GM18519 (cell line): ENCODE measurements at regions not wholly inside any gene's neighbourhood (a gene's known extent, or its start where the extent isn't known, plus 50 kb on each side); places are given as distances from the start of the nearest gene placed in this dataset.

Source experiments
- ATAC-seq: cut with Tn5 transposase; IDR thresholded peaks from one replicate; pipeline ENCODE4 v1.9.1; 2021; ENCODE audit warnings: mild to moderate bottlenecking, moderate library complexity; ENCODE audit not compliant: unreplicated experiment, low FRiP score

GRCh38 chr5:54927097-54927746, 58.2 kb downstream of the ESM1 start:
- no peak for ATAC-seq

DNA sequence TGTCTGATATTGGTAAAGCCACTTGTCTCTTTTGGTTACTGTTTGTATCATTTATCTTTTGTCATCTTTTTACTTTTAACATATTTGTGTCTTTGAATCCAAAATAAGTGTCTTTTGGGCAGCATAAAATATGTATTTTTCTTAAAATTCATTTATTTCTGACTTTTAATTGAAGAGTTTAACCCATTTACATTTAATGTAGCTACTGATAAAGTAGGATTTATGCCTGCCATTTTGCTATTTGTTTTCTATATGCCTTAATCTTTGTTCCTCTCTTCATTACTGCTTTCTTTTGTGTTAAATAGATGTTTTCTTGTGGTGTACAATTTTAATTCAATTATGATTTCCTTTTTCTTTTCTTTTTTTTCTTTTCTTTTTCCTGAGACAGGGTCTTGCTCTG, 60.9 kb downstream of the ESM1 start:
- no peak for ATAC-seq

GRCh38 chr5:54917323-54917722, 68.1 kb downstream of the ESM1 start:
- no peak for ATAC-seq

DNA sequence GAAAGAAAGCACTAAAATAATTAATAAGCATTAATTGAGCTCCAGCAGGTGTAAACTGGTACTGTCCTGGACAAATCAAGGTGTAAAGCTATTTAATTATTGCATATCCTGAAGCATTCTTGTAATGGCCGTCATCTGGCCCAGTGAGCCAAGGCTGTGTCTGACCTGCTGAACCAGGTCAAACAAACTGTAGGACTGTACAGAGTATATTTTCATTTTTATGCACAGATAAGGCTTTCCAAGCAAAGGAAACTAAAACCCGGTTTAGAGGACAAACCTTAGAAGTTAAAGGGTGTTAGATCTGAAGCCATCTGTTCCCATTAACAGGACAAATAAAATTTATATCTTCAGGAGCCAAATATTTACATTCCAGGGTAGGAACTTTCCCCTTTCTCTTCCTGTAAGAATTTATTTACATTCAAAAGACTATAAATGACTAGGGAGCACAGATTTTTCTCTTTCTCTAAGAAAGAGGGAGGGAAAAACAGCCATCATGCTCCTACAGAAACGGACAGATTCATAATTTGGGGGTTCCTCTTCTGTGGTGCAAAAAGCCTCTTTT, 69.8 kb downstream of the ESM1 start:
- no peak for ATAC-seq

- ATAC-seq = no peak
These were observed 73.4 kb downstream of the ESM1 start for GRCh38 chr5:54912021-54912420.

DNA sequence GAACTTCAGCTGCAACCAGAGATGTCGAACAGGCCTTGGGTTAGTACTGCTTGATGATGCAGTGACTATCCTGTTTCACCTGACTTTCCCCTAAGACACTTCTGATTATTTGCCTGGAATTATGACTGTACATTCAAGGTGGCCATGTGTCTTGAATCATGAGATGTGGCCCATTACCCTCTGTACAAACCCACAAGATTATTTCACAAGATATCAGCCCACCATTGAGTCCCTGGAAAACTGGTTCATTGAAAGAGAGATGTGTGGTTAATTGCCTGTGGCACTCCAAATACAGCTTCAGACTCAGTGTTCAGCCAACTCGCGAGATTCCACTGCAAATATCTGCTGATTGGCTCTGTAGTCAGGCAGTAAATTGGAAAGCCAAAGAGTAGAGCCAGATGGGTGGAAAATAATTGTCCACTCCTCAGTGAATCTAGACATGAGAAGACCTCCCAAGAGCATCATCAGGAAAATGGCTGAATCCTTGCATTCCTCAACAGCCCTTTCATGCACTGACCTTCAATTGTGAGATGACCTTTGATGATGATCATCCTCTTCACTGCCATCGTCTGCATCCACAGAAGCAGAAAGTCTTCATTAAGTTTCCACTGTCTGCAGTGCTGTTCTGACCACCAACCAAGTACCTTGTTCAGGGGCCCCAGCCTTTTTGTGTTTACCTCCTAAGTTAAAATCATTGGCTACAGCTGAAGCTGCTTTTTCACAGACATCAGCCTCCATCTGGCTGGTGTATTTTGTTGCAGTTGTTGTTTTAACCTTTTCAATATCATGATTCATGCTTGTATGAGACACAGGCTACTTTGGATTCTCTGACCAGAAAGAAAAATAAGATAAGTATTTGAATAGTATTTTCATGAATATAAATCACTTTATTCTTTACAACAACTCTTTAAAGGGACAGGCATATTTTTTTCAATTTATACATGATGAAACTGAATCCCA, 75.2 kb downstream of the ESM1 start:
- no peak for ATAC-seq

GRCh38 chr5:54908774-54909525, 76.4 kb downstream of the ESM1 start:
- no peak for ATAC-seq

DNA sequence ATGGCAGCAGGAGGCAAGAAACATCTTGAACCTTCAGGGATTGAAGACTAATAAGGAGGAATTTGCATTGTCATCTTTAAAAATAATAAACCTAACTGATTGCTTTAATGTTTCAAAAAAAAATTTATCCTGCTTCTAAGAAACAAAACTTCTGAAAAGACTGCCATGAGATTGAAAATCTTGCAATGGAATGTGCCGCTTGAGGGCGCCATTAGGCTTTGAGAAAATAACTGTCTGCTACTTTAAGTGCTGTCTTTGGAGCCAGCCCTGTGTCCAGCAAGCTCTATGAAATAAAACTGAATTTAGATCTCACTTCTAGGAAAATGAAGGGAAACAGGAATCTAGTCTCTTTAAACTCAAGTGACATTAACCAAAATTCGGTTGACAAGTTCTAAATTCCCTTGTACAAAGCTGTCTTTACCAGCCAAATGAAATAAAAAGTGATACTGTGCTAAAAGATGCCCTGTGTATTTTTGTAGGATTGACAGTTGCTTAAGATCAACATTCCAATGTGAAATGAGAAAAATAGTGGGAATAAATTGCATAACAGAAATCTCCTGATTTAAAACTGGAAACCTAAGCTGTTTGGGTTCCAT, 79.4 kb downstream of the ESM1 start:
- ATAC-seq = no peak

GRCh38 chr5:54905246-54905795, 80.1 kb downstream of the ESM1 start:
- ATAC-seq = no peak

DNA sequence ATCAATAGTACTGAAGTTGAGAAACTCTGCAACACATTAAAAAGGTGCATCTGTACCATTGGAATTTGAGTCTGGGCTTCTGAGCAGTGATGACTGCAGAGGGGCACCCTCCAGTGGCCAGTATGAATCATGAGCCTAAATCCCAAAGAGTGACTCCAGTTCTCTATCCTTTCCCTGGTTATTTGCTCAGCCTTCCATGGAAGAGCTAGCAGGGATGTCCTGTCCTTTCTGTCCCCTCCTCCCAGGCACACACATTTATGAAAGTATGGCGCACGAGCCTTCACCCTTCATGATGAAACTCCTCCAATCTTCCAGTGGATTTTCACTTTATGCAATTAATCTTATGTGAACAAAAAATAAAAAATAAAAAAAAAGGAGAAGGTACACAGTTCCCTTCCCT, 81.0 kb downstream of the ESM1 start:
- no peak for ATAC-seq

DNA sequence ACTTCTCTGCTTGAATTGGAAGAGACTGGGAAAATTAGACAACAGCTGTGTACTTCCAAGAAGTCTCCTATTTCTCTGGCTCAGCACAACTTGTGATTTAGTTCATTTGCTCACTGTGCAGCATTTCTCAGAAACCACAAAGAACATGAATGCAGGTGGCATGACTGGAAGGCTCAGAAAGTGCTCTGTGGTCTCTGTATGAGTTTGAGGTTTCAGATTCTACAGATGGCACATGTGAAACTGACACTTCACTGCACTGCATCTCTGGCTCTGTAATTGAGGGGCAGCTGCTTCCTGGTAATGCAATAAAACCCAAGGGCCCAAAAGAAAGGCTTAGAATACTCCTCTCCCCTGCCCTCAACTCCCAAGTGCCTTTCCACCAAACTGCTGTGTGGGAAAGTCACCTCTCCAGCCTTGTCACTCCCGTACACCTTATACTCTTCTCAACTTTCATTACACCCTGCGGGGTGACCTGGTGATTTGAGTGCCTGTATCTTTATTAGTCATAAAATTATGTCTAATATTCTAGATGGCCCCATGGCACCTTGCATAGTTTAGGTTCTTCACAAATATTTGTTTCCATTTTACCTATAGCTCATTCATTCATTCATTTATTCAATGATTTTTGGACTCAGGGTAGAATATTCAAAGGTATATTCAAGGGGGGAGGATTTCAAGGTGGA, 82.5 kb downstream of the ESM1 start:
- peak; percentile 99 for ATAC-seq

DNA sequence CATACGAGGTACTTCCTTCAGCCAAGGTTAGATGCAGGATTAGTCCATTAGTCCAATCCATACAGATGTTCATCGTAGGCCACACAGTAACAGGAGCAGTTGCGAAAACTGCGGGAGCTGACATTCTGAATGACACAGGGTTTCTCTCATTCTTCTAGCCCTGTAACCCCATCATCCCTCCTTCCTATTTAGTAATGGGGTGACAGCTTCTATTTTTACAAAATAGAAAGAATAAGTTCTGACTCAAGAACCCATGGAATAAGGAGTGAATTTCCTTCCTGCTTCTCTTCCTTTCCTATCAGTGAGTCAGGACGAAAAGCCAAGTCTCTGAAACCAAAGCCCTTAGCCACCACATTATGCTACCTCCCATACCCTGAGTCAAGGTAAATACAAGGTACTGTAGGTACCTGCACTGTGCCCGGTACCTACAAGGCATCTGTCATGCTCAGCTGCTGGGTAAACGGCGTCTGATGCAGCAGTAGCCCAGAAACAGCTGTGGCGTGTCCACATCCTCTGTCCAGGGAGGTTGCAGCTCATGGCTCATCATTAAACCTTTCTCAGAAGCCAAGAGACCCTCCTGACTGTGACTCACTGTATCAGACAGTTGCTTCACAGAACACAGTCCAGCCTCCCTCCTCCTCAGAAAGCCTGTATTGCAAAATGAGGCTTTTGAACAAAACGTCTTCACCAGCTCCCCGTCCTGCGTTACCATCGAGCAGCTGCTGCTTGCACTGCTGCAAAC, 84.2 kb downstream of the ESM1 start:
- no peak for ATAC-seq

DNA sequence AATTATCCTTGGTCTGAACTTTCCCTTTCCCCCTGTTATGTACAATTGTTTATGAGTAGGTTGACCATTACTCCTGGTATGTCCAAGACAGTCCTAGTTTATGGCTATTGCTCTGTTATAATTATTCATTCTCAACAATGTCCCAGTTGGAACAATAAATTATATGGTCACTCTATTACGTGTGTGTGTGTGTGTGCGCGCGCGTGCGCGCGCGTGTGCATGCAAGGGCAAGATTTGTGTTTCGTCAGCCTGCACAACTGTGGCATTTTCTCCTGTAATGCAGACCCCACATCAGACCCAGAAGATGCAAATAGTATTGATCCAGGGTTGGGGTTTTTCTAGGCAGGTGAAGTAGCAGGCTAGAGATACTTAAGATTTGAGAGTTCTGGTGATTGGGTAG, 88.4 kb downstream of the ESM1 start:
- ATAC-seq = no peak

DNA sequence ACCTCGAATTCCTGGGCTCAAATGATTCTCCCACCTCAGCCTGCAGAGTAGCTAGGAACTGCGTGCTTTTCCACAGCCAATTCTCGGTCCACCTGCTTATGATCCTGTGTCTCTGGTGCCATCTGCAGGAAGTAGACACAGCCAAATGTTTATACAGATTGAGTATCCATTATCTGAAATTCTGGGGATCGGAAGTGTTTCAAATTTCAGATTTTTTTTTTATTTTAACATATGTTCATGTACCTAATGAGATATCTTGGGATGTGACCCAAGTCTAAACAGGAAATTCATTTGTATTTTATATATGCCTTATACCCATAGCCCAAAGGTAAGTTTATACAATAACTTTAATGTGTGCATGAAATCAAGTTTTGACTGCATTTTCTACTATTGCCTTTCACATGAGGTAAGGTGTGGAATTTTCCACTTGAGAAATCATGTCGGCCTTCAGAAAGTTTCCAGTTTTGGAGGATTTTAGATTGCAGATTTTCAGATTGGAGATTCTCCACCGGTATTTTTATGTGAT, 89.5 kb downstream of the ESM1 start:
- no peak for ATAC-seq

DNA sequence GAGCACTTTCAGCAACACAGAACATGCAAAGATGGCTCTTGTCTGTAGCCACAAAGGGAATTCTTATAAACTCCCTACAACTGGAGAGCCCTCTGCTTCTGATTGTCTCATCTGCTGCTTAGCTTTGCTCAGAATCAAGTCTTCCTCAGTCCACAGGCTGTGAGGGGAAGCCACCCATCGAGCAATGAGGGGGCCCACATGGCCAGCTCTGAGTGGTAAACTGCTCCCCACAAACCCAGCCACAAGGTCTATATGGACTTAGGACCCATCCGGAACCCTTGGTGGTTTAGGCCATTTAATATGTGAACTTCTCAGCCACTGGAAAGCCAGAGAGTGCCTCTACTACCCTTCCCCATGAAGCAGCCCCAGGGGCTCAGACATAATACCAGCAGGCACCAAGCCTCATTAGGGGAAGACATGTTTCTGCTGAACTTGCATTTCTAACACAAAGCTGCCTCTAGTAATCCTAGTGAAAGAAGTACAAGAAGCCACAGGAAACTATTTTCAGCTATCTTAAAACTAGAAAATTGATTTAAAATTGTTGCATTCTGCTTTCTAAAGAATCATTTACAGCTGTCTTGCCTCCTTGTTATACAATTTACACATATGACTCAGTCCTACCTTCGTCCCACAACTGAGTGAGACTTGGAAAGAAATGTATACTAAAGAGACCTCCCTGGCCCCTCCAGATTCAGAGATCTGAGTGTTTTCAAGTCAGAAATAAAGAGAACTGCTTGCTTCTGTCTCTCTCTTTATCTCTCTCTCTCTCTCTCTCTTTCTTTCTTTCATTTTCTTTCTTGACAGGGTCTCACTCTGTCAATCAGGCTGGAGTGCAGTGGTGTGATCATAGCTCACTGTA, 90.2 kb downstream of the ESM1 start:
- ATAC-seq = no peak

DNA sequence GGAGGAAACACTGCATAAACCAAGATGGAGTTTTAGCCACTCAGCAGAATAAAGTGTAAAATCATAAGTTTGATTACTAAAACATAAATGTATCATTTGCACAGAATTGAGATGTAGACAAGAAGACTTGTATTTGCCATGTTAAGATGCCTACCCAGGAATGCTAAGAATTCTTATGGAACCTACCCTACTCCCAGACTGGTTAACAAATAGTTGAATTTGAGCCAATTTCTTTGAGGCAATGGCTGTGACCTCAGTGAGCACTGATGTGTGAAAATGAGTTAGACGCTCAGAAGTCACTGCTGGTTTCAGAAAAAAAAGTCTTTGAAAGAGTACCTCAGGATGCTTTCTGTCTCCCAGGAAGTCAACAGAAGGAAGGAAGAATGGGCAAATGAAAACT, 95.6 kb downstream of the ESM1 start:
- no peak for ATAC-seq

DNA sequence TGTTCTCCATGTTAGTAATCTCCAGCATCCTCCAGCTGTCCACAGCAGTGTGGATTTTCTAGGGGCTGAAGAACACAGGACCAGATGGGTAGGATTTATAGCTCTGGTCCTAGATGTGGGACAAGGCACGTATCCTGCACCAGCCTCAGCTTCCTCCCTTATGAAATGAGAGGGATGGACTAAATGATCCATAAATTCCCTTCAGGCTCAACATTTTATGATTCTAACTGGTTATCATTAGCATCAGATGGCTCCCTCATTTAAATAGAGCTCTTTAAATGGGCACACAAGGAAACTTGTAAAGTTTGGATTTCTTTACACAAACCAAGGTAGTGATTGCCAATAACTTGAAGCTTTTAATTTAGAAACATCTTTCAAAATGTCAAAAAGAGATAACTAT, 97.7 kb downstream of the ESM1 start:
- no peak for ATAC-seq

DNA sequence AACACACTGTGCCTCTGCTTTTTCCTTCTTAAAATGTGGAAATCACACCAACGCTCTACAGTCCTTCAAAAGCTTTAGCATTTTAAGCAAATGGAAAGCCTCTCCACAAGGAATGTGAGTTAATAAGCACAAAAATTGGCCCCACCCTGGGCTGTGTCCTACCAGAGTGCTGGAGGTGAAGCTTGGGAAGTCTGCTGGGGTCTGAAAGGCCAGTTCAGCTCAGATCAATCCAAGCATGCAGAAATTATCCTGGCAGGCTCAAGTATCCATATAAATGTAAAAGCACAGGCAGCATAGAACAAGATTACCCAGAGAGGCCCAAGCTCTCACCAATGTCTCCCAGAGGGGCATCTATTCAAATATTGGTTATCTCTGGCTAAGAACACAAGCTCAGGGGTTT, 98.5 kb downstream of the ESM1 start:
- ATAC-seq = no peak
